Panc1 (cell line): ENCODE measurements at regions not wholly inside any gene's neighbourhood (a gene's known extent, or its start where the extent isn't known, plus 50 kb on each side); places are given as distances from the start of the nearest gene placed in this dataset.

Experiments
- ATAC-seq: fragments of 200-7000 bp; cut with Tn5 transposase; 2 replicates; pipeline ENCODE4 v1.9.1; 2020; ENCODE audit warnings: mild to moderate bottlenecking, moderate library complexity
- BruUV-seq: library from RNA; stranded (reverse); fragments of 400-500 nt; replicated peaks from 2 replicates; lab custom pipeline; 2021; lab: Mats Ljungman, UMichigan
- CTCF ChIA-PET: fragments of 300-600 bp; sonication (Branson Sonifier 250); formaldehyde crosslinking; loops from one replicate; lab custom pipeline; 2022; ENCODE audit warnings: antibody characterized with exemption; lab: Charles Lee
- POLR2A ChIA-PET: fragments of 300-600 bp; sonication (Branson Sonifier 250); formaldehyde crosslinking; loops from one replicate; lab custom pipeline; 2022; ENCODE audit warnings: antibody characterized with exemption; lab: Charles Lee
- DNase-seq: peaks from one replicate; pipeline ENCODE4 v3.0.0-alpha.2; 2010; ENCODE audit warnings: low read depth, low spot score
- H3K27ac ChIP-seq: 2 replicates; pipeline ENCODE4 v1.5.1; 2011; ENCODE audit warnings: mild to moderate bottlenecking, low read length, inconsistent platforms
- H3K27me3 ChIP-seq: fragments of 200-500 bp; sonication (Bioruptor generic); 2 replicates; pipeline ENCODE4 v1.6.0; 2014; ENCODE audit warnings: low read length, inconsistent platforms; ENCODE audit not compliant: control insufficient read depth, insufficient read depth
- H3K36me3 ChIP-seq: fragments of 200-500 bp; sonication (Bioruptor generic); 2 replicates; pipeline ENCODE4 v1.5.1; 2014; ENCODE audit warnings: inconsistent platforms, mild to moderate bottlenecking, low read length, moderate library complexity; ENCODE audit not compliant: control insufficient read depth, insufficient read depth
- H3K4me1 ChIP-seq: 2 replicates; pipeline ENCODE4 v1.5.1; 2011; ENCODE audit warnings: inconsistent platforms, mild to moderate bottlenecking, low read length, moderate library complexity; ENCODE audit not compliant: control insufficient read depth, insufficient read depth
- H3K4me3 ChIP-seq, 2 experiments: 2 replicates each; pipeline ENCODE4 v1.5.1; 2011 to 2012; ENCODE audit warnings: low read depth in 2 of 2, low read length in 2 of 2, mild to moderate bottlenecking in 2 of 2, inconsistent platforms in 1 of 2, moderate library complexity in 1 of 2
- H3K9me3 ChIP-seq: fragments of 200-500 bp; sonication (Bioruptor generic); 2 replicates; pipeline ENCODE4 v1.5.1; 2014; ENCODE audit warnings: low read depth, mild to moderate bottlenecking, inconsistent platforms, low read length, moderate library complexity; ENCODE audit not compliant: control insufficient read depth, insufficient read depth
- POLR2AphosphoS5 ChIP-seq: IDR thresholded peaks from 2 replicates; pipeline ENCODE4 v1.6.1; 2012; ENCODE audit warnings: mild to moderate bottlenecking, low read depth, low read length, moderate library complexity
- REST ChIP-seq, 2 experiments: IDR thresholded peaks; 2 replicates each; pipeline ENCODE4 v1.6.1; 2011 to 2012; ENCODE audit warnings: low read depth in 2 of 2, control low read depth in 1 of 2, low read length in 1 of 2, mild to moderate bottlenecking in 1 of 2, moderate library complexity in 1 of 2; ENCODE audit not compliant: insufficient read depth in 1 of 2
- SIN3A ChIP-seq: IDR thresholded peaks from 2 replicates; pipeline ENCODE4 v1.6.1; 2012; ENCODE audit warnings: low read depth, mild to moderate bottlenecking, low read length, moderate library complexity, borderline replicate concordance; ENCODE audit not compliant: insufficient read depth
- TCF7L2 ChIP-seq: IDR thresholded peaks from 2 replicates; pipeline ENCODE4 v1.6.1; 2011; ENCODE audit warnings: mild to moderate bottlenecking, low read depth, low read length, inconsistent platforms
- in situ Hi-C: cut with HindIII; loops from 2 replicates; pipeline ENCODE4 v1.10.0; 2016; ENCODE audit warnings: low sequenced_read_pairs, low pct_unique_long_range_greater_than_20kb
- intact Hi-C: fragments of 100-400 bp; cut with micrococcal nuclease; formaldehyde crosslinking; loops from one replicate; pipeline ENCODE4 v1.10.0; 2022; ENCODE audit not compliant: unreplicated experiment
- TF ChIP-seq, protein P1 (sequence below): fragments of 450-650 bp; IDR thresholded peaks from 2 replicates; pipeline ENCODE4 v1.5.1; 2017; ENCODE audit warnings: mild to moderate bottlenecking

GRCh38 chr1:182260516-182260915, 131.1 kb downstream of the GLUL start:
- Histone ChIP-seq H3K9me3 (no peaks in the 10 kb centered on the region), H3K36me3 (no peaks in the 10 kb centered on the region), H3K4me3 (no peak overlapping the region), H3K27ac (no peak overlapping the region), H3K4me1 (no peaks in the 10 kb centered on the region), H3K27me3 (no peaks in the 10 kb centered on the region)
- in situ Hi-C loops (no loop called here), intact Hi-C loops (no loop called here)
- ChIA-PET POLR2A (no interaction called here), CTCF (no interaction called here)
- no peak for TF ChIP-seq SIN3A
- no peak for TF ChIP-seq TCF7L2
- TF ChIP-seq POLR2AphosphoS5: no peak
- TF ChIP-seq, protein P1, sequence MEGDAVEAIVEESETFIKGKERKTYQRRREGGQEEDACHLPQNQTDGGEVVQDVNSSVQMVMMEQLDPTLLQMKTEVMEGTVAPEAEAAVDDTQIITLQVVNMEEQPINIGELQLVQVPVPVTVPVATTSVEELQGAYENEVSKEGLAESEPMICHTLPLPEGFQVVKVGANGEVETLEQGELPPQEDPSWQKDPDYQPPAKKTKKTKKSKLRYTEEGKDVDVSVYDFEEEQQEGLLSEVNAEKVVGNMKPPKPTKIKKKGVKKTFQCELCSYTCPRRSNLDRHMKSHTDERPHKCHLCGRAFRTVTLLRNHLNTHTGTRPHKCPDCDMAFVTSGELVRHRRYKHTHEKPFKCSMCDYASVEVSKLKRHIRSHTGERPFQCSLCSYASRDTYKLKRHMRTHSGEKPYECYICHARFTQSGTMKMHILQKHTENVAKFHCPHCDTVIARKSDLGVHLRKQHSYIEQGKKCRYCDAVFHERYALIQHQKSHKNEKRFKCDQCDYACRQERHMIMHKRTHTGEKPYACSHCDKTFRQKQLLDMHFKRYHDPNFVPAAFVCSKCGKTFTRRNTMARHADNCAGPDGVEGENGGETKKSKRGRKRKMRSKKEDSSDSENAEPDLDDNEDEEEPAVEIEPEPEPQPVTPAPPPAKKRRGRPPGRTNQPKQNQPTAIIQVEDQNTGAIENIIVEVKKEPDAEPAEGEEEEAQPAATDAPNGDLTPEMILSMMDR: no peak
- TF ChIP-seq REST (IDR thresholded peaks at IDR 0.05; ENCODE audit: insufficient read depth in 1 of 2, low read depth in 2 of 2, low read length in 1 of 2): no peak
- DNase-seq (no peak), ATAC-seq (no peak)
- no TSS peak for BruUV-seq

DNA sequence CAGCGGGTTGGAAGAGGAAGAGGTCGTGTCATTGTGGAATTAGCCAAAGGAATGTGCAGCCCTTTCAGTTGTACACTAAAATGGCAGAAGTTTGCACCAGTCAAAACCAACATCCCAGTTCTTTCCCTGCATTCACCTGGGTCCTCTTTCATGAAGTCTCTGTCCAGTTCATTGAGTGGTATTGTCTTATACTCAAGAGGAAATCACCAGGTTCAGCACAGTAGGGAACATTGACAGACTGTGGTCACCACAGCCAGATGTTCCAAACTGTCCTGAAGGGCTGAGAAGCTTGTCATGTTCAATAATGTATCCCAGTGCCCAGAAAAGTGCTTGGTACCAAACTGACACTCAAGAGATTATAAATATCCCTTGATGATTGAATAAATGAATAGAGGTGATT, 131.6 kb downstream of the GLUL start:
- in situ Hi-C loops (no loop called here), intact Hi-C loops (no loop called here)
- no peak for DNase-seq
- Histone ChIP-seq H3K4me1 (no peaks in the 10 kb centered on the region), H3K9me3 (no peaks in the 10 kb centered on the region), H3K27me3 (no peaks in the 10 kb centered on the region), H3K36me3 (no peaks in the 10 kb centered on the region), H3K4me3 (no peak overlapping the region), H3K27ac (no peak overlapping the region)
- BruUV-seq: no TSS peak
- TF ChIP-seq, protein P1: no peak
- no peak for TF ChIP-seq REST (IDR thresholded peaks at IDR 0.05; ENCODE audit: insufficient read depth in 1 of 2, low read depth in 2 of 2, low read length in 1 of 2)
- no peak for TF ChIP-seq POLR2AphosphoS5
- no peak for TF ChIP-seq TCF7L2
- TF ChIP-seq SIN3A: no peak
- CTCF ChIA-PET: no interaction called here
- POLR2A ChIA-PET: no interaction called here
- ATAC-seq: no peak
